ENCODE measurements at regions not wholly inside any gene's neighbourhood (a gene's known extent, or its start where the extent isn't known, plus 50 kb on each side); places are given as distances from the start of the nearest gene placed in this dataset.

GRCh38 chr1:173410794-173411236 is 66.3 kb upstream of the PRDX6 start:
- H3K14ac ChIP-seq (ENCODE audit: insufficient read length): no peak overlapping the region
- H3K4ac ChIP-seq (replicated peaks; ENCODE audit: insufficient read length, low read depth, low read length): no peak overlapping the region
- no peaks in the 10 kb centered on the region for H3K79me2 ChIP-seq (ENCODE audit: control insufficient read depth in 1 of 2, insufficient read depth in 2 of 2, low read length in 2 of 2)
- FAIRE-seq: no peak
- no peak overlapping the region for H2BK15ac ChIP-seq (ENCODE audit: low read length)
- H2AK5ac ChIP-seq (ENCODE audit: low read depth, low read length): no peak overlapping the region
- H3K4me2 ChIP-seq (ENCODE audit: insufficient read depth in 1 of 2, low read depth in 2 of 2, low read length in 2 of 2): no peak overlapping the region
- no peak overlapping the region for H3K4me3 ChIP-seq (ENCODE audit: extremely low read depth in 1 of 4, insufficient read depth in 2 of 4, low read depth in 3 of 4, low read length in 4 of 4)
- no peak overlapping the region for H4K8ac ChIP-seq (ENCODE audit: extremely low read depth, insufficient read depth, low read length)
- H2BK20ac ChIP-seq (ENCODE audit: low read length): no peak overlapping the region
- no peak for DNase-seq (ENCODE audit: low read depth in 1 of 2, low spot score in 2 of 2)
- ChIA-PET POLR2A (ENCODE audit: partially characterized antibody) (no interaction called here), CTCF (ENCODE audit: partially characterized antibody) (interaction anchor here (0.6 to 2.2 kb wide), 5 partner anchors 9 to 668 kb away, joined by 3 to 12 read pairs (median 6); no protein-coding TSS in a partner anchor)
- no peaks in the 10 kb centered on the region for H3K9me3 ChIP-seq (ENCODE audit: insufficient read depth in 2 of 2, low read depth in 1 of 2, low read length in 1 of 2)
- H3K79me1 ChIP-seq (ENCODE audit: low read depth, low read length): no peaks in the 10 kb centered on the region
- no peaks in the 10 kb centered on the region; a peak in 1 of 8 replicates for H3K36me3 ChIP-seq (ENCODE audit: control insufficient read depth in 2 of 4, insufficient read depth in 4 of 4, low read length in 3 of 4)
- H2BK120ac ChIP-seq (replicated peaks; ENCODE audit: low read depth, low read length): no peak overlapping the region
- 83% methylated on average over 5 of the region's 5 CpGs; no CpG with 5 or more reads in 1 of the 2 experiments for WGBS, 2 experiments (ENCODE audit: extremely low coverage in 1 of 2, insufficient coverage in 1 of 2, insufficient read length in 1 of 2, insufficient replicate concordance in 2 of 2, low coverage in 1 of 2, low lambda C conversion rate in 2 of 2, missing lambda C conversion rate in 1 of 2)
- no peaks in the 10 kb centered on the region for H3K27me3 ChIP-seq (replicated peaks in 1 of 4; ENCODE audit: control insufficient read depth in 3 of 4, extremely low read depth in 1 of 4, insufficient read depth in 3 of 4, low read length in 3 of 4)
- no peak overlapping the region for H4K91ac ChIP-seq (replicated peaks; ENCODE audit: insufficient read length, low read length)
- H2AFZ ChIP-seq (ENCODE audit: low read length): no peak overlapping the region
- no peaks in the 10 kb centered on the region for H4K20me1 ChIP-seq (replicated peaks in 1 of 2; ENCODE audit: control insufficient read depth in 1 of 2, insufficient read depth in 2 of 2, low read length in 2 of 2)
- no peak overlapping the region for H3K27ac ChIP-seq (ENCODE audit: low read depth, low read length)
- no peak overlapping the region for H3K23ac ChIP-seq (ENCODE audit: insufficient read length)
- H3K23me2 ChIP-seq (ENCODE audit: low read depth, low read length): no peaks in the 10 kb centered on the region
- no peak overlapping the region for H2BK12ac ChIP-seq (ENCODE audit: low read depth, low read length)
- H3K9ac ChIP-seq (replicated peaks in 1 of 4; ENCODE audit: extremely low read depth in 1 of 4, low read depth in 3 of 4, low read length in 3 of 4): no peak overlapping the region
- no peak overlapping the region for H2BK5ac ChIP-seq (ENCODE audit: low read depth, low read length)
- H3K18ac ChIP-seq (ENCODE audit: extremely low read depth, low read length): no peak overlapping the region
- H3K4me1 ChIP-seq (replicated peaks in 1 of 4; ENCODE audit: control insufficient read depth in 3 of 4, insufficient read depth in 4 of 4, low read length in 3 of 4): no peaks in the 10 kb centered on the region; a peak in 3 of 7 replicates
- no peak overlapping the region for H4K5ac ChIP-seq (ENCODE audit: insufficient read length, low read depth, low read length)
- H3K56ac ChIP-seq (replicated peaks; ENCODE audit: insufficient read length, low read depth, low read length): no peak overlapping the region
- no peak for TF ChIP-seq RAD21 (IDR thresholded peaks at IDR 0.05 in 1 of 2, conservative IDR thresholded peaks at IDR 0.05 in 1 of 2; ENCODE audit: low read depth in 2 of 2, low read length in 2 of 2)
- TF ChIP-seq SP2 (IDR thresholded peaks at IDR 0.05; ENCODE audit: low read length): no peak
- TF ChIP-seq TEAD4 (IDR thresholded peaks at IDR 0.05; ENCODE audit: low read depth, low read length): no peak
- TF ChIP-seq, protein P1, sequence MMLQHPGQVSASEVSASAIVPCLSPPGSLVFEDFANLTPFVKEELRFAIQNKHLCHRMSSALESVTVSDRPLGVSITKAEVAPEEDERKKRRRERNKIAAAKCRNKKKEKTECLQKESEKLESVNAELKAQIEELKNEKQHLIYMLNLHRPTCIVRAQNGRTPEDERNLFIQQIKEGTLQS (IDR thresholded peaks at IDR 0.05; ENCODE audit: insufficient read depth, low read depth, low read length): no peak
- TF ChIP-seq ASH2L (IDR thresholded peaks at IDR 0.05; ENCODE audit: low read length): no peak
- no peak for TF ChIP-seq EZH2 (IDR thresholded peaks at IDR 0.05; ENCODE audit: low read depth, low read length, severe bottlenecking)
- TF ChIP-seq POLR2A (IDR thresholded peaks at IDR 0.05; ENCODE audit: control extremely low read depth in 1 of 2, low read depth in 2 of 2, low read length in 2 of 2): no peak
- no peak for TF ChIP-seq ATF2 (IDR thresholded peaks at IDR 0.05; ENCODE audit: low read length)
- no peak for TF ChIP-seq JUND (IDR thresholded peaks at IDR 0.05; ENCODE audit: low read length)
- TF ChIP-seq TBP (IDR thresholded peaks at IDR 0.05; ENCODE audit: low read depth, low read length): no peak
- no peak for TF ChIP-seq HDAC6 (IDR thresholded peaks at IDR 0.05; ENCODE audit: low read depth, low read length)
- no peak for TF ChIP-seq TAF7 (optimal IDR thresholded peaks at IDR 0.05; ENCODE audit: borderline replicate concordance, low read depth, low read length)
- TF ChIP-seq MAFK (IDR thresholded peaks at IDR 0.05; ENCODE audit: low read depth, low read length): no peak

Measured in H1 (cell line).